Upper lobe of left lung (tissue), 6 donors: ENCODE measurements at regions not wholly inside any gene's neighbourhood (a gene's known extent, or its start where the extent isn't known, plus 50 kb on each side); places are given as distances from the start of the nearest gene placed in this dataset.

Source experiments
- ATAC-seq, 2 donors: fragments of 200-7000 bp; cut with Tn5 transposase; one replicate each; pipeline ENCODE4 v1.9.1; 2022; ENCODE audit warnings: mild to moderate bottlenecking in 2 of 2, moderate library complexity in 2 of 2; ENCODE audit not compliant: low FRiP score in 2 of 2
- DNase-seq, 2 donors: peaks; one replicate each; pipeline ENCODE4 v3.0.0-alpha.2; 2019 to 2020
- H3K27ac ChIP-seq, 4 donors: fragments of 200-600 bp; sonication (generic); one replicate each; pipeline ENCODE4 v1.5.1; 2016 to 2019
- H3K27me3 ChIP-seq, 4 donors: fragments of 200-600 bp; sonication (generic); one replicate each; pipeline ENCODE4 v1.5.1; 2017 to 2019
- H3K36me3 ChIP-seq, 4 donors: fragments of 200-600 bp; sonication (generic); one replicate each; pipeline ENCODE4 v1.5.1; 2016 to 2019
- H3K4me1 ChIP-seq, 4 donors: fragments of 200-600 bp; sonication (generic); one replicate each; pipeline ENCODE4 v1.5.1; 2018 to 2019
- H3K4me3 ChIP-seq, 4 donors: fragments of 200-600 bp; sonication (generic); one replicate each; pipeline ENCODE4 v1.5.1; 2017 to 2019; ENCODE audit warnings: mild to moderate bottlenecking in 2 of 4, moderate library complexity in 1 of 4
- H3K9me3 ChIP-seq, 4 donors: fragments of 200-600 bp; sonication (generic); one replicate each; pipeline ENCODE4 v1.5.1; 2018 to 2019
- CTCF ChIP-seq, 6 experiments: fragments of 450-650 bp in 4 of 6; fragments of 200-600 bp in 2 of 6; sonication (generic) in 2 of 6; IDR thresholded peaks; one replicate each; pipeline ENCODE4 v1.5.1; 2016 to 2019; ENCODE audit warnings: antibody characterized with exemption in 6 of 6
- EP300 ChIP-seq, 4 donors: sonication (generic); formaldehyde crosslinking; IDR thresholded peaks; one replicate each; pipeline ENCODE4 v1.5.1; 2017; ENCODE audit warnings: antibody characterized with exemption in 4 of 4, control low read depth in 2 of 4
- POLR2A ChIP-seq, 4 donors: fragments of 450-650 bp; IDR thresholded peaks; one replicate each; pipeline ENCODE4 v1.5.1; 2016 to 2017; ENCODE audit warnings: antibody characterized with exemption in 4 of 4, mild to moderate bottlenecking in 2 of 4
- POLR2AphosphoS5 ChIP-seq, 2 donors: sonication (generic); formaldehyde crosslinking; IDR thresholded peaks; one replicate each; pipeline ENCODE4 v1.5.1; 2017; ENCODE audit warnings: antibody characterized with exemption in 2 of 2
- WGBS, 2 donors: methylation state at CpG; one replicate each; pipeline ENCODE4 v1.1.5; 2017 to 2018; 5-methylcytosine and 5-hydroxymethylcytosine counted together
- donor health status: DM: no; HTN: no; CAD: no; lungs with moderate emphysema.
- donor health status: DM: no; HTN: yes; CAD: no; lungs with severe emphysema.

GRCh38 chr12:131362291-131363211 is 348.3 kb upstream of the SFSWAP start:
- H3K27ac ChIP-seq, result no peak overlapping the region
- 72 to 79% methylated on average over 11 to 12 of the region's 12 CpGs for WGBS, 2 donors
- DNase-seq (no peak), ATAC-seq (no peak)
- no peaks in the 10 kb centered on the region for H3K9me3 ChIP-seq
- no peaks in the 10 kb centered on the region for H3K4me1 ChIP-seq
- no peaks in the 10 kb centered on the region for H3K36me3 ChIP-seq
- no peak for TF ChIP-seq EP300 (IDR thresholded peaks at IDR 0.05)
- H3K4me3 ChIP-seq, result no peak overlapping the region
- no peaks in the 10 kb centered on the region for H3K27me3 ChIP-seq

- TF ChIP-seq POLR2A (IDR thresholded peaks at IDR 0.05) (no peak), POLR2AphosphoS5 (IDR thresholded peaks at IDR 0.05) (no peak), CTCF (IDR thresholded peaks at IDR 0.05) (no peak), EP300 (IDR thresholded peaks at IDR 0.05) (no peak)
These were observed 347.5 kb upstream of the SFSWAP start for GRCh38 chr12:131363393-131363792.

GRCh38 chr12:131363841-131364495 is 346.9 kb upstream of the SFSWAP start:
- H3K4me3 ChIP-seq, result no peak overlapping the region
- H3K27ac ChIP-seq, result no peak overlapping the region
- H3K36me3 ChIP-seq, result no peaks in the 10 kb centered on the region
- no peaks in the 10 kb centered on the region for H3K9me3 ChIP-seq
- TF ChIP-seq POLR2AphosphoS5 (IDR thresholded peaks at IDR 0.05) (no peak), POLR2A (IDR thresholded peaks at IDR 0.05) (no peak), EP300 (IDR thresholded peaks at IDR 0.05) (no peak), CTCF (IDR thresholded peaks at IDR 0.05) (no peak)
- DNase-seq (no peak), ATAC-seq (no peak)
- H3K4me1 ChIP-seq, result no peaks in the 10 kb centered on the region
- WGBS, 2 donors, result 56 to 59% methylated on average over 13 of the region's 14 CpGs
- H3K27me3 ChIP-seq, result no peaks in the 10 kb centered on the region

More at GRCh38 chr12:131363393-131363792, 347.5 kb upstream of the SFSWAP start:
- Histone ChIP-seq H3K27me3 (no peaks in the 10 kb centered on the region), H3K4me3 (no peak overlapping the region), H3K4me1 (no peaks in the 10 kb centered on the region), H3K9me3 (no peaks in the 10 kb centered on the region), H3K36me3 (no peaks in the 10 kb centered on the region), H3K27ac (no peak overlapping the region)
- ATAC-seq (no peak), DNase-seq (no peak)
- 83 to 86% methylated on average over 5 to 7 of the region's 7 CpGs for WGBS, 2 donors

- H3K36me3 ChIP-seq, result no peaks in the 10 kb centered on the region
- H3K4me3 ChIP-seq, result no peak overlapping the region
- H3K27me3 ChIP-seq, result no peaks in the 10 kb centered on the region
- TF ChIP-seq EP300 (IDR thresholded peaks at IDR 0.05), result no peak
- no peak for TF ChIP-seq POLR2AphosphoS5 (IDR thresholded peaks at IDR 0.05)
- no peak for TF ChIP-seq CTCF (IDR thresholded peaks at IDR 0.05)
- H3K27ac ChIP-seq, result no peak overlapping the region
- ATAC-seq (no peak), DNase-seq (no peak)
- no peaks in the 10 kb centered on the region for H3K9me3 ChIP-seq
- 87 to 90% methylated on average over 12 of the region's 12 CpGs for WGBS, 2 donors
- H3K4me1 ChIP-seq, result no peaks in the 10 kb centered on the region
These were observed 345.7 kb upstream of the SFSWAP start for GRCh38 chr12:131364903-131365820.

GRCh38 chr12:131365821-131366260 is 345.0 kb upstream of the SFSWAP start:
- no peak overlapping the region for H3K4me3 ChIP-seq
- no peak for TF ChIP-seq POLR2A (IDR thresholded peaks at IDR 0.05)
- TF ChIP-seq EP300 (IDR thresholded peaks at IDR 0.05), result no peak
- no peak for TF ChIP-seq CTCF (IDR thresholded peaks at IDR 0.05)
- no peak for TF ChIP-seq POLR2AphosphoS5 (IDR thresholded peaks at IDR 0.05)

More at GRCh38 chr12:131365821-131366260, 345.0 kb upstream of the SFSWAP start:
- DNase-seq (no peak), ATAC-seq (no peak)
- H3K36me3 ChIP-seq, result no peaks in the 10 kb centered on the region
- no peak overlapping the region for H3K27ac ChIP-seq
- no peaks in the 10 kb centered on the region for H3K27me3 ChIP-seq
- H3K9me3 ChIP-seq, result no peaks in the 10 kb centered on the region
- no peaks in the 10 kb centered on the region for H3K4me1 ChIP-seq
- WGBS, 2 donors, result 86% methylated on average over 11 to 12 of the region's 15 CpGs
